SU-DHL-6 (cell line): ENCODE measurements at regions not wholly inside any gene's neighbourhood (a gene's known extent, or its start where the extent isn't known, plus 50 kb on each side); places are given as distances from the start of the nearest gene placed in this dataset.

Experiments
- CTCF ChIP-seq: fragments of 200-600 bp; sonication (generic); IDR thresholded peaks from one replicate; pipeline ENCODE4 v1.5.1; 2017; ENCODE audit warnings: antibody characterized with exemption, mild to moderate bottlenecking, low read length, moderate library complexity; ENCODE audit not compliant: insufficient read depth, poor library complexity, severe bottlenecking
- EZH2phosphoT487 ChIP-seq: fragments of 200-600 bp; sonication (generic), shearing (Covaris generic); conservative IDR thresholded peaks from 2 replicates; pipeline ENCODE4 v1.6.1; 2018; ENCODE audit warnings: mild to moderate bottlenecking, antibody characterized with exemption, low read length, moderate library complexity, mixed read lengths

- TF ChIP-seq CTCF (no peak), EZH2phosphoT487 (no peak)
Measured at GRCh38 chr15:96728591-96728990, 398.1 kb downstream of the NR2F2 start.
